B cell (primary cell): ENCODE measurements at regions not wholly inside any gene's neighbourhood (a gene's known extent, or its start where the extent isn't known, plus 50 kb on each side); places are given as distances from the start of the nearest gene placed in this dataset.

Source experiments
- CTCF ChIP-seq: fragments of 200-600 bp; IDR thresholded peaks from one replicate; pipeline ENCODE4 v1.8.0; 2022; ENCODE audit warnings: antibody characterized with exemption, mild to moderate bottlenecking
- EZH2 ChIP-seq: IDR thresholded peaks from 2 replicates; pipeline ENCODE4 v1.6.1; 2012; ENCODE audit warnings: borderline replicate concordance, low read depth, mild to moderate bottlenecking, moderate library complexity, low read length; ENCODE audit not compliant: insufficient read depth, poor library complexity, severe bottlenecking

DNA sequence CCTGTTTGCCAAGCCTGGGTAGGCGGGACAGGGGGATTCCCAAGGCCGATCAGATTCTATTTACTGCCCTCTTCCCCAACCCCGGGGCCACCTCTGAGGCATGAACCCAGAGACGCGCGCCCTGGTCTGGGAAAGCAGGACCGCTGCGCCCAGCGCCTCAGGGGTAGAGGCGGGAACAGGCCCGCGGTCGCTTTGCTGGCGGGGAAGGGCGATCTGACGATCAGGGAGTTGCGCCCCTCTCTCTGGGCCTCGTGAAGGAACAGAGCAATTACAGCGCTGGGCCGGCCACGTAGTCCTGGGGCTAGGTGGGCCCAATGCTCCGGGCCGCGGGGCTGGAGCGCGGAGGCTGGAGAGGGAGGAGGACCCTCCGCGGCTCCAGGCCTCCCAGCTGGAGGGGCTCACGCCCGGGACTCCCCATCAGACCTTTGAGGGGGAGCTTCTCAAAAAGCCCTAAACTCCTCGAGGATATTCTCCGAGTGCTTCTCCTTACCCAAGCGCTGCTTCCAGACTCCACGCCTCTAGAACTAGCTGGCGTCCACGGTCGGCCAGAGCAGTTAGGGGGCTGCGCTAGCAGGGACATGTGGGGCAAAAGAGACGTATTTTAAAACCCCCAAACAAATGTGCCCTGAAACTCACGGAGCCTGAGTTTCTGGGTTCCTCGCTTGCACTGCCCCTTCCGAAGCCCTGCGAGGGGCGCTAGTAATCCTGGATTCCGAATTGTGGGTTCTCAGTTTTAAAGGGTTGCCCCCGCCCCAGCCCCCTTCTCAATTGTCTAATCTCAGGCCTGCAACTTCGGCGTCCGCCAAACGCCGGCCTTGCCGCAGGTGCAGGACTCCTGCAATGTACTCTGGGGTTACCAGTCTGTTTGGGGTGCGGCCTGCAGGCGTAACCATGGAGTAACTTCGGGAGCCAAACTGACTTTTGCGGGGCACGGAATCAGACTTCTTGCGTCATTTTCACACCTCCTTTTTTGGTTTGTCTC is 57.6 kb downstream of the TMEM174 start:
- TF ChIP-seq CTCF (no peak), EZH2 (no peak)
